ENCODE measurements at regions not wholly inside any gene's neighbourhood (a gene's known extent, or its start where the extent isn't known, plus 50 kb on each side); places are given as distances from the start of the nearest gene placed in this dataset.

- Histone ChIP-seq H3K27ac (ENCODE audit: low read depth) (no peak overlapping the region), H3K9me2 (ENCODE audit: insufficient read depth) (0 out of 2 replicates have a peak, but pooled peaks cover 4% of the 10 kb centered on the region), H4K20me1 (replicated peaks; ENCODE audit: insufficient read depth) (no peaks in the 10 kb centered on the region), H3K36me3 (ENCODE audit: insufficient read depth) (no peaks in the 10 kb centered on the region), H3K4me2 (no peak overlapping the region), H3K4me1 (ENCODE audit: insufficient read depth) (no peaks in the 10 kb centered on the region), H3F3A (replicated peaks; ENCODE audit: low read depth) (no peaks in the 10 kb centered on the region), H2AFZ (no peak overlapping the region), H3K27me3 (ENCODE audit: insufficient read depth) (no peaks in the 10 kb centered on the region), H3K79me2 (replicated peaks; ENCODE audit: insufficient read depth) (peaks cover 5% of the 10 kb centered on the region; the same call in 1 of the 2 replicates), H3K4me3 (no peak overlapping the region)
- Mint-ChIP-seq H3K4me3 (no peak overlapping the region), H3K36me3 (ENCODE audit: low read depth) (peaks cover 8% of the 10 kb centered on the region; the same call in 2 of the 3 replicates), H3K27me3 (ENCODE audit: insufficient read depth, low read depth, poor library complexity) (peaks cover 3% of the 10 kb centered on the region), H3K9me3 (peaks cover 15% of the 10 kb centered on the region; the same call in 2 of the 3 replicates), H3K4me1 (no peaks in the 10 kb centered on the region), H3K27ac (no peak overlapping the region)
- TF ChIP-seq ZNF114 (CRISPR knock-in tag; IDR thresholded peaks at IDR 0.05) (no peak), JUNB (IDR thresholded peaks at IDR 0.05; ENCODE audit: unreplicated experiment) (no peak), NANOG (IDR thresholded peaks at IDR 0.05; ENCODE audit: borderline replicate concordance) (no peak)
- DNase-seq (ENCODE audit: low spot score) (no peak), ATAC-seq (no peak)
Measured at GRCh38 chr6:14900919-14901318, 344.9 kb upstream of the JARID2 start.

- Mint-ChIP-seq H3K27me3 (ENCODE audit: insufficient read depth, low read depth, poor library complexity) (peaks cover 3% of the 10 kb centered on the region), H3K36me3 (ENCODE audit: low read depth) (peaks cover 8% of the 10 kb centered on the region; the same call in 2 of the 3 replicates), H3K27ac (no peak overlapping the region), H3K4me3 (no peak overlapping the region), H3K4me1 (no peaks in the 10 kb centered on the region), H3K9me3 (peaks cover 15% of the 10 kb centered on the region; the same call in 2 of the 3 replicates)
- no peak for DNase-seq (ENCODE audit: low spot score)
- no peak for ATAC-seq
- Histone ChIP-seq H3K27ac (ENCODE audit: low read depth) (peak overlapping the region; percentile 39; the same call in 1 of the 2 replicates), H3K4me2 (no peak overlapping the region), H4K20me1 (replicated peaks; ENCODE audit: insufficient read depth) (no peaks in the 10 kb centered on the region), H3K79me2 (replicated peaks; ENCODE audit: insufficient read depth) (peaks cover 10% of the 10 kb centered on the region; the same call in 1 of the 2 replicates), H3K4me1 (ENCODE audit: insufficient read depth) (no peaks in the 10 kb centered on the region), H2AFZ (no peak overlapping the region), H3K27me3 (ENCODE audit: insufficient read depth) (no peaks in the 10 kb centered on the region), H3K4me3 (no peak overlapping the region), H3K9me2 (ENCODE audit: insufficient read depth) (0 out of 2 replicates have a peak, but pooled peaks cover 4% of the 10 kb centered on the region), H3F3A (replicated peaks; ENCODE audit: low read depth) (no peaks in the 10 kb centered on the region), H3K36me3 (ENCODE audit: insufficient read depth) (no peaks in the 10 kb centered on the region)
- TF ChIP-seq STAT1 (IDR thresholded peaks at IDR 0.05; ENCODE audit: unreplicated experiment) (no peak), POLR2AphosphoS5 (IDR thresholded peaks at IDR 0.05; ENCODE audit: low read depth) (no peak), REST (IDR thresholded peaks at IDR 0.05; ENCODE audit: unreplicated experiment) (no peak), ETS1 (IDR thresholded peaks at IDR 0.05) (no peak), CREB1 (CRISPR knock-in tag; IDR thresholded peaks at IDR 0.05; ENCODE audit: low read depth) (no peak), NANOG (IDR thresholded peaks at IDR 0.05; ENCODE audit: borderline replicate concordance) (no peak), CTCF (conservative IDR thresholded peaks at IDR 0.05; ENCODE audit: low read depth in 2 of 2) (no peak), EZH2phosphoT487 (IDR thresholded peaks at IDR 0.05; ENCODE audit: unreplicated experiment) (no peak), EZH2 (IDR thresholded peaks at IDR 0.05; ENCODE audit: low read depth, unreplicated experiment) (no peak), JUNB (IDR thresholded peaks at IDR 0.05; ENCODE audit: unreplicated experiment) (no peak), ZNF331 (CRISPR knock-in tag; IDR thresholded peaks at IDR 0.05; ENCODE audit: low read depth) (no peak), ZNF114 (CRISPR knock-in tag; IDR thresholded peaks at IDR 0.05) (no peak)
Measured at GRCh38 chr6:14903176-14904038, 342.5 kb upstream of the JARID2 start.
